ENCODE measurements at regions not wholly inside any gene's neighbourhood (a gene's known extent, or its start where the extent isn't known, plus 50 kb on each side); places are given as distances from the start of the nearest gene placed in this dataset.

- Mint-ChIP-seq H3K36me3 (ENCODE audit: low read depth) (no peaks in the 10 kb centered on the region), H3K27me3 (ENCODE audit: low read depth) (peaks cover 6% of the 10 kb centered on the region), H3K4me3 (no peak overlapping the region), H3K4me1 (peaks cover 32% of the 10 kb centered on the region), H3K27ac (no peak overlapping the region), H3K9me3 (no peaks in the 10 kb centered on the region)
- no peak for TF ChIP-seq CTCF (IDR thresholded peaks at IDR 0.05; ENCODE audit: unreplicated experiment in 3 of 3)
Observed at GRCh38 chr2:216286616-216287231, 85.6 kb downstream of the MARCHF4 start.

DNA sequence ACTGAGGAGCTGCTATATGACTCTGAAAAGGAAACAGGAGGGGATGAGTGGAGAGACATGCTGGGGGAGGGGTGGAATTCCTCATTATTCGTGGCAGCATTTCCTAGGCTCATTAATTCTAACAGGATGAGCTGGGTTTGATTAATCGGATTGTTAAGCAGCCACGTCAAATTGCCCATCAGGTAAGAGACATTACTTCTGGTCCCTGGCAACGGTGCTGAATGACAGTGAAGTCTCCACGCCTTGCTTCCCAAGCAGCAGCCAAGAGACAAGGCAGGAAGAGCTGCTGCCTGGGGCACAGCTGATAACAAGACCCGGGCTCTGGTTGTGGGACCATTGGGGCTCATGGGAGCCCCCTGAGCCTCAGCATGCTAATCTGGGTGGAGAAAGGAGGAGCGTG, 86.6 kb downstream of the MARCHF4 start:
- peaks cover 6% of the 10 kb centered on the region for H3K27me3 Mint-ChIP-seq (ENCODE audit: low read depth)
- TF ChIP-seq CTCF (IDR thresholded peaks at IDR 0.05; ENCODE audit: unreplicated experiment in 3 of 3): no peak
- peaks cover 36% of the 10 kb centered on the region for H3K4me1 Mint-ChIP-seq
- H3K27ac Mint-ChIP-seq: no peak overlapping the region
- H3K9me3 Mint-ChIP-seq: no peaks in the 10 kb centered on the region
- H3K4me3 Mint-ChIP-seq: no peak overlapping the region
- no peaks in the 10 kb centered on the region for H3K36me3 Mint-ChIP-seq (ENCODE audit: low read depth)

GRCh38 chr2:216284708-216285107, 87.6 kb downstream of the MARCHF4 start:
- H3K9me3 Mint-ChIP-seq: no peaks in the 10 kb centered on the region
- no peak overlapping the region for H3K27ac Mint-ChIP-seq
- H3K4me3 Mint-ChIP-seq: no peak overlapping the region
- peaks cover 36% of the 10 kb centered on the region for H3K4me1 Mint-ChIP-seq
- H3K36me3 Mint-ChIP-seq (ENCODE audit: low read depth): no peaks in the 10 kb centered on the region
- H3K27me3 Mint-ChIP-seq (ENCODE audit: low read depth): peaks cover 6% of the 10 kb centered on the region
- TF ChIP-seq CTCF (IDR thresholded peaks at IDR 0.05; ENCODE audit: unreplicated experiment in 3 of 3): no peak

DNA sequence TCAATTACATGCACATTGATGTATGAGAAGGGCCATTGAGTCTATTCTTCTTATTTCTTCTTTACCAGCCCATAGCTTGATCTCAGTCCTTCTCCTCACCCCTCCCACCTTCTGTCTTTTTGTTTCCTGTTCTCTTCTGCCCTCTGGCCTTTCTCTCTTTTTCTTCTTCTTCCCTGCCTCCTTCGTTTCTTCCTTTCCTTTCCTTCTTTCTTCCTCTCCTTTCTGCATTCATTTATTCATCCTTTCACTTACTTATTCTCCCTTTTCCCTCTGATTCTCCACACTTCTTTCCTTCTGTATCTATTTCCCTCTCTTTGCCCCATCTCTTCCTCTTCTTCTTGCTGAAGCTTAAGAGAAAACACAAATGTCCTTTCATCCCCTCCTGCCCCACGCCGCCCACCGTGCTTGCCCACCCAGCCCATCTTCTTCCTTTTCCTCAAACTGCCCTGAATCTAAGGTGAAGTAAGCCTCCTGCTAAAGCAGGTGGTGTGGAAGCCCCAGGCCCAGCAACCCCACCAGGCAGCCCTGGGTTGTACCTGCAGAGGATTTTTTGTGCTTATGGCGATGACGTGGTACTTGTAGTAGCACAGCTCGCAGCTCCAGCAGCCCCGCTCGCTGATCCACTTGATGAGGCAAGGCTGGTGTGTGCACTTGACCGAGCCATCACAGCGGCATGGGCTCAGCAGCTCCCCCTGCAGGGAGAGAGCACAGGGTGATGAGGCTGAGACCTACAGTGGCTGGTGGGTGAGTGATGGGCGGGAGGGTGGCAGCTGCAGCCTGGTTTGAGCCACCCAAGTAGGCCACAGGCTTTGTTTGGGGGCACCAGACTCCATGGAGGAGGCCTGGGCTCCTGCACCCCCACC, 89.0 kb downstream of the MARCHF4 start:
- peak overlapping the region in 2 of 3 experiments; percentile 2 to 29 for H3K27ac Mint-ChIP-seq
- TF ChIP-seq CTCF (IDR thresholded peaks at IDR 0.05; ENCODE audit: unreplicated experiment in 3 of 3): peak in 1 of 3 experiments; percentile 17
- peaks cover 1% of the 10 kb centered on the region for H3K27me3 Mint-ChIP-seq (ENCODE audit: low read depth)
- no peaks in the 10 kb centered on the region for H3K9me3 Mint-ChIP-seq
- no peaks in the 10 kb centered on the region for H3K36me3 Mint-ChIP-seq (ENCODE audit: low read depth)
- no peak overlapping the region for H3K4me3 Mint-ChIP-seq
- peaks cover 43% of the 10 kb centered on the region for H3K4me1 Mint-ChIP-seq

- Mint-ChIP-seq H3K27me3 (ENCODE audit: low read depth) (no peaks in the 10 kb centered on the region), H3K27ac (peak overlapping the region in 1 of 3 experiments; percentile 27), H3K9me3 (no peaks in the 10 kb centered on the region), H3K36me3 (ENCODE audit: low read depth) (no peaks in the 10 kb centered on the region), H3K4me1 (peaks cover 40% of the 10 kb centered on the region), H3K4me3 (no peak overlapping the region)
- no peak for TF ChIP-seq CTCF (IDR thresholded peaks at IDR 0.05; ENCODE audit: unreplicated experiment in 3 of 3)
Observed at GRCh38 chr2:216281876-216282275, 90.4 kb downstream of the MARCHF4 start.

Measured in nephron (organoid).